GM12891 (cell line): ENCODE measurements at regions not wholly inside any gene's neighbourhood (a gene's known extent, or its start where the extent isn't known, plus 50 kb on each side); places are given as distances from the start of the nearest gene placed in this dataset.

Experiments
- DNase-seq: peaks from one replicate; pipeline ENCODE4 v3.0.0; 2011; ENCODE audit warnings: low spot score; ENCODE audit not compliant: insufficient read length
- FAIRE-seq: peaks from 2 replicates; lab custom pipeline; 2011; peaks lifted over from hg19 to GRCh38; lab: Jason Lieb, UNC
- PAX5 ChIP-seq: IDR thresholded peaks from 2 replicates; pipeline ENCODE4 v1.6.1; 2011; ENCODE audit warnings: low read length, moderate library complexity, mild to moderate bottlenecking; ENCODE audit not compliant: insufficient read depth, severe bottlenecking
- POLR2A ChIP-seq: IDR thresholded peaks from 2 replicates; pipeline ENCODE4 v1.6.1; 2011; ENCODE audit warnings: low read depth, low read length, control low read depth
- POLR2AphosphoS5 ChIP-seq: IDR thresholded peaks from 2 replicates; pipeline ENCODE4 v1.6.1; 2011; ENCODE audit warnings: low read depth, low read length, control low read depth
- POU2F2 ChIP-seq: IDR thresholded peaks from 2 replicates; pipeline ENCODE4 v1.6.1; 2011; ENCODE audit warnings: low read depth, mild to moderate bottlenecking, control low read depth, low read length, moderate library complexity
- SPI1 ChIP-seq: IDR thresholded peaks from 2 replicates; pipeline ENCODE4 v1.6.1; 2011; ENCODE audit warnings: low read depth, low read length, control low read depth
- TAF1 ChIP-seq: IDR thresholded peaks from 2 replicates; pipeline ENCODE4 v1.6.1; 2011; ENCODE audit warnings: low read depth, low read length, control low read depth

DNA sequence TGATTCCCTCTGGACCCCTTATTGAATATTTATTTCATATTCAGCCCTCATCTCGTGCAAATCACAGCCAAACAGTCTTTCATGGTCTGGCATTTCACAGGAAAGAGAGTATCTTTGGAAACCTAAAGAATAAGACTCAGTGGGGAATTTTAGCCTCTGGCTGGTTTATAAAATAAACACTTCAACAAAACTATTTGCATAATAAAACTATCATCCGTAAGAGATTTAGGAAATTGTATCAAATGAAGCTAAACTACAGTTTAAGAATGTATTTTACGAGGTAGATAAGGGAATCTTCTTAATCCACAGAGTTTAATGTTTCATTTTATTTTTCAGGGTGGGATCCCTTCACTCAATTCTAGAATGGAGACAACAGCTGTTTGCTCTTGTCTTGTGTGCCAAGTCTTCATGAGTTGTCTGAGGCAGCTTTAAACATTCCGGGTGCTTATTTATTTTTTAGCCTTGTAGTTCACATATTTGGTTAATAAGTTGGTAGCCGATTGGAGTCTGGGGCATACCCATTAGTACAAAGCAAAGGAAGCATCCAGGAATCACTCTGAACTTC is 634.4 kb upstream of the KLF12 start:
- DNase-seq (no peak), FAIRE-seq (no peak)
- TF ChIP-seq POLR2AphosphoS5 (no peak), SPI1 (no peak), POLR2A (no peak), TAF1 (no peak), POU2F2 (no peak), PAX5 (no peak)

DNA sequence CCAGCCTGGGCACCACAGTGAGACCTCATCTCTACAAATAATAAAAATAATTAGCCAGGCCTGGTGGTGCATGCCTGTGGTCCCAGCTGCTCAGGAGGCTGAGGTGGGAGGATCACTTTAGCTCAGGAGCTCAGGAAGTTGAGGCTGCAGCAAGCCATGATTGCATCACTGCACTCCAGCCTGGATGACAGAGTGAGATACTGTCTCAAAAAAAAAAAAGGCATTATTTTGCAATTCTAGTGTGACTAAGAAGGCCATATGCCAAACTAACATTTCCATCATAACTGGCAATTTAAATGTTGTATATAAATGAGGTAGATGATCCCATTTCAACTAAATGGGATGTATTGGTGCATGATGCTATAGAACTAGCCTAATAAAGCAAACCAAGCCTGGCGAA is 632.8 kb upstream of the KLF12 start:
- TF ChIP-seq POLR2A (no peak), TAF1 (no peak), POU2F2 (no peak), POLR2AphosphoS5 (no peak), SPI1 (no peak), PAX5 (no peak)
- no peak for FAIRE-seq
- DNase-seq: no peak

DNA sequence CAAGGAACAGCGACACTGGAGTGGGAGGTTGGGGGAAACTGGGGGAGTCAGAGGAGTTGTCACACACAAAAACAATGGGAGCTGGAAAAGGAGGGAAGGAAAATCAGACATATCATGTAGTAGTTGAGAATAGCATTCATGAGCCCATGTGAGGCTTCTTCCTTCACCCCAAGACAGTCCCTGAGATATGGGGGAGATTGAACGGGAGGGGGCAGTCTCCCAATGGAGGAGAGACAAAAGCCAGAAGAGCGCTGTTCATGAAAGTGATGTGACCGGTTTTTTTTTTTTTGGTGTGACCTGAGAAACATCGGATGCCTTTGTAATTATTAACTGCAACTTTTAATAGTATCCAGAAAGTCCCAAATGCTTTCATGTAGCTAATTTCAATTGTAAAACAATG is 631.8 kb upstream of the KLF12 start:
- no peak for FAIRE-seq
- no peak for TF ChIP-seq POU2F2
- TF ChIP-seq POLR2AphosphoS5: no peak
- TF ChIP-seq PAX5: no peak
- TF ChIP-seq TAF1: no peak
- no peak for TF ChIP-seq SPI1
- TF ChIP-seq POLR2A: no peak
- DNase-seq: no peak

DNA sequence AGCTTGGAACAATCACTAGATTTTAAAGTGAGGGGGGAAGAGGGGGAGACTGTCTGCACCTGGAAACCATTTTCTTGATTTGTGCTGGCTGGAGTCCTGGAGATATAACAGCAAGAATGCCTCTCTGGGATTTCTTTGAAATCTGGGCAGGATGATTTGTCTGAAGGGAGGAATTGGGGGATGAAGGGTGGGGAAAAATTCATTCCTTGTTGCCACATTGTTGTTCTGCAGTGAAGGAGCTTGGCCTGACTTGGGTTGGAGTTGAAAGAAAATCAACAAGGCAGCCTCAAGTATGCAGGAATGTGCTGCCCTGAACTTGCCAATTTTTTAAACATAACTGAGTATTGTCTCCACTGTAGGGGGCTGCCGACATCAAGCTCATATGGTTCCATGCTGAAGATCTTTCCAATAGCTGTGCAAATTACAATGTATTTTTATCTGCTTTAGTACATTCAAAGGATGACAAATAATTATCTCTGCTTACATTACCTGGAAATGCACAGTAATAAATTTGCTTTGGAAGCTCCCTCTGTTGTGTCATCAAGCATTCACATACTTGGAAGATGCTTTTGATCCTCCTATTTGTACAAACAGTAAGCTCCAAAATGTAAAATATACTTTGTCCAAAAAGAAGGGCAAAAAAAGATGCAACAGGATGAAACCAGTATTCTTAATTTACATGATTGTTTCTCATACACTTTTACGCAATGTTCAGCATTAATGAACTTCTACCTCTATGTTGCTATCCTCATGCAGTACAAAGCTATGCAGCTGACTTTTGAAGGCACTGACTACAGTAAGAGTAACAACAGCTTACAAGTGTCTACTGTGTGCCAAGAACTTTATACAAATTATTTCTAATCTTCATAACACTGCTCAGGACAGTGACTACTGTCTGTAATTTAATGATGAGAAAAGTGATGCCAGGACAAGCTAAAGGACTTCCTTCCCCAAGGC is 627.9 kb upstream of the KLF12 start:
- TF ChIP-seq POU2F2 (no peak), PAX5 (no peak), TAF1 (no peak), SPI1 (no peak), POLR2A (no peak), POLR2AphosphoS5 (no peak)
- FAIRE-seq: no peak

DNA sequence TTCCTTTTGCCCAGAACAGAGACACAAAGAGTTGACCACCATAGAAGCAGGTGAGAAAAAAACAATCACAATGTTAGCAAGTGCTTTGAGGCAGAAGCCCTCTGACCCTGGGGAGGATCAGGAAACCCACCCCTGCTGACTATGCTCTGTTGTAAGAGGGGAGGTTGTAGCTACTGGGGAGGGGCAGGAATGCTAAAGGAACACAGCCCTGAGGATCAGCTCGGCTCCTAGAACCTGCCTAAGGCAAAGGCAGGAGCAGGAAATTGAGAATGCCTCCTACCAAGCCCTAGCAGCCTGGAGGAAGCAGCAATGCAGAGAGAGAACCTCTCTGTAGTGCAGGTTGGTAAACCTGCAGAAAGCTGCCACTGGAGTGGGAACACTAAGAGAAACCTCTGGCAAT is 624.0 kb upstream of the KLF12 start:
- DNase-seq: no peak
- FAIRE-seq: no peak
- no peak for TF ChIP-seq POLR2A
- no peak for TF ChIP-seq POU2F2
- no peak for TF ChIP-seq SPI1
- no peak for TF ChIP-seq POLR2AphosphoS5
- no peak for TF ChIP-seq TAF1

More for the DNA sequence above, 627.9 kb upstream of the KLF12 start:
- no peak for DNase-seq

DNA sequence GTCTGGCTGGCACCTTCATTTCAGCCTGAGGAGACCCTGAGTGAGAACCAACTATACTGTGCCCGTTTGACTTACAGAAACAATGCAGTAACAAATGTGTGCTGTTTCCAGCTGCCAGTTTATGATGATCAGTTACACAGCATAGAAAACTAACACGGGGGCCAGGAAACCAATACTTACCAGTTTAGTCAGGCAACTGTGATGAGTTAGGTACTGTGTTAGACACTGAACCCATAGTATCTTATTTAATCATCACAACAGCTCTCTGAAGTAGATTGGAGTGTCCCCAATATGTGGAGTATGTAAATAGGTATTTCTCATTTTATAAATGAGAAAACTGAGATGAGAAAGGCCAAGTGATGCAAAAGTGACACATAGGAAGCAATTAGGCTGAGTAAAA is 620.9 kb upstream of the KLF12 start:
- no peak for FAIRE-seq
- DNase-seq: no peak
- TF ChIP-seq TAF1 (no peak), POLR2A (no peak), SPI1 (no peak)

DNA sequence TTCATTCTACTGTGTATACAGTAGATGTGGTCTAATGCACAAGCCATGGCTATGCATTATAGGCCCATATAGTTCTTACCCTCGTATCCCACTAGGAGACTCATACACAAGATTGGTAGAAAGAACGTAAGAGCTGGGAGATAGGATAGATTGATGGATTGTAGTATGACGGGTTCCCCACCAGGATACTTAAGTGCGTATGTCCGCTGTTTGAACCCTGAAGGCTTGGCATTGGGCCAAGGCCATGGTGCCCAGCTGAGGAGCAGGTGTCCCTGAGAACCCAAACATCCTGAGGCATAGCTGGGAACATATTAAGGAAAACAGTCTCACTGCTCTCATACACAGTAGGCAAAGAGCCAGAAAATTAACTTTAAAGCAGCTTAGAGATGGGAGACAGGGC is 617.5 kb upstream of the KLF12 start:
- no peak for DNase-seq
- no peak for TF ChIP-seq TAF1
- no peak for TF ChIP-seq SPI1
- TF ChIP-seq POLR2A: no peak
- no peak for TF ChIP-seq PAX5
- TF ChIP-seq POU2F2: no peak
- TF ChIP-seq POLR2AphosphoS5: no peak
- FAIRE-seq: no peak

DNA sequence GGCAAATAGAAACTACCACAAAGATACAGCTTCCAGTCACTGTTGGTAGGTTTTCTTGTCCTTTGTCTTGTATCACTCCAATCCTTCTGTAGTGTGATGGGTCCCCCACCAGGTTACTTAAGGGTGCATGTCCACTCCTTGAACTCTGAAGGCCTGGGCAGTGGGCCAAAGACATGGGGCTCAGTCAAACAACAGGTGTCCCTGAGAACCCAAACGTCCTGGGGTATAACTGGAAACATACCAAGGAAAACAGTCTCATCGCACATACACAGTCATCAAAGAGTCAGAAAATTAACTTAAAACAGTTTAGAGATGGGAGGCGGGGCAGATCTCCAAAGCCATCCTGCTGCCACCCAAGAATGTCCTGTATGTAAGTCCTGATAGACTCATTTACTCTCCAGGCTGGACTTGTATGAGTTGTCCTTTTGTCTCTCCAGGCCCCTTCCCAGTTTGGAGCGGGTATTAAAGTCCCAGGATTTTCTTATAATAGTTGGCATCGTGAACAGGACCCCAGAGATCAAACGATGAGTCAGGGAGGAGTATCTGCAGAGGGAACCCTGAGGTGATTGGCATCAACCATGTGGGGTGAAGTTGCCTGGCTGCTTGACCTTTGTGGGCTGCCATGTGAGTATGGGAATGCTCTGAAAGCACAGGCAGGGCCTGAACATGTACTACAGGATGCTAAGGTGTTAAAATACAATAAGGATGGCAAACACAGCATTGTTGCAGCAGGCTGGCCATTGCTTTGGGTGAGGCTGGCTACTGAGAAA is 613.2 kb upstream of the KLF12 start:
- FAIRE-seq: no peak
- TF ChIP-seq PAX5: no peak
- no peak for TF ChIP-seq POLR2A
- DNase-seq: no peak

DNA sequence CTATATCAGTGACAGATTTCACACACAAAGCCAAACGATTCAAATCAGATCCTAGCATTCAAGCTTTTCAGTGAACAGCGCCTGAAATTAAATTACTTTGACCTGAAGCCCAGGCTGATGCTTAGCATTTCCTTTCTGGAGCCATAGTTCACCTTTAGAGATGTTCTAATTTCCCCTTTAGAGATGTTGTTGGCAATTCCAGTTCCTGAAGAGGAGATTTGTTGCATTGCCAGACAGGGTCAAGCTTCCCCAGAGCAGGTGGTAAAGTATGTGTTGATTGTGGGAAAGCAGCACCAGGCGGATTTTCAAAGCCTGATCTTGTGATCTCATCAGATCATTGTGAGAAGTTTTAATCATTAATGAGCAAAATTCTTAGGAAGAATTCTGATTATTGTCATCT is 609.8 kb upstream of the KLF12 start:
- TF ChIP-seq SPI1 (no peak), PAX5 (no peak), POU2F2 (no peak), TAF1 (no peak), POLR2A (no peak), POLR2AphosphoS5 (no peak)
- DNase-seq: no peak
- FAIRE-seq: no peak
